GM12878 (cell line): ENCODE measurements at regions not wholly inside any gene's neighbourhood (a gene's known extent, or its start where the extent isn't known, plus 50 kb on each side); places are given as distances from the start of the nearest gene placed in this dataset.

Experiments
- ATAC-seq: fragments of 200-7000 bp; cut with Tn5 transposase; 3 replicates; pipeline ENCODE4 v1.9.1; 2020; ENCODE audit warnings: mild to moderate bottlenecking, moderate library complexity
- BruUV-seq: library from RNA; stranded (reverse); fragments of 400-500 nt; replicated peaks from 2 replicates; lab custom pipeline; 2021; lab: Mats Ljungman, UMichigan
- CTCF ChIA-PET: fragments of 300-600 bp; sonication (Branson Sonifier 250); formaldehyde crosslinking; extraction: SDS; loops from one replicate; lab custom pipeline; 2021; ENCODE audit warnings: inconsistent platforms; lab: Yijun Ruan, JAX
- POLR2A ChIA-PET: fragments of 350-600 bp; formaldehyde crosslinking; extraction: SDS; loops from one replicate; lab custom pipeline; 2021; ENCODE audit warnings: inconsistent platforms; lab: Charles Lee
- RAD21 ChIA-PET: fragments of 300-600 bp; sonication (Branson Sonifier 250); formaldehyde crosslinking; loops from one replicate; lab custom pipeline; 2023; ENCODE audit warnings: antibody characterized with exemption; ENCODE audit not compliant: unreplicated experiment; lab: Charles Lee
- SMC1A ChIA-PET: fragments of 300-600 bp; sonication (Branson Sonifier 250); formaldehyde crosslinking; loops from one replicate; lab custom pipeline; 2023; ENCODE audit not compliant: unreplicated experiment, uncharacterized antibody; lab: Charles Lee
- DNase-seq: peaks from one replicate; pipeline ENCODE4 v3.0.0-alpha.2; 2011; ENCODE audit warnings: low read depth, low spot score
- FAIRE-seq: peaks from 3 replicates; lab custom pipeline; 2011; peaks lifted over from hg19 to GRCh38; lab: Jason Lieb, UNC
- H2AFZ ChIP-seq: 2 replicates; pipeline ENCODE4 v1.6.0; 2011; ENCODE audit warnings: low read depth, low read length, control low read depth; ENCODE audit not compliant: control insufficient read depth
- H3K27ac ChIP-seq: 2 replicates; pipeline ENCODE4 v1.5.1; 2011; ENCODE audit warnings: control low read depth; ENCODE audit not compliant: control insufficient read depth, insufficient read depth
- H3K27me3 ChIP-seq, 2 experiments: replicated peaks in 1 of 2; 2 replicates each; pipeline versions ENCODE4 v1.6.0 to v1.6.1; 2011; ENCODE audit warnings: low read length in 1 of 2; ENCODE audit not compliant: control insufficient read depth in 2 of 2, insufficient read depth in 2 of 2
- H3K36me3 ChIP-seq, 2 experiments: 2 replicates each; pipeline ENCODE4 v1.5.1; 2011; ENCODE audit warnings: low read length in 1 of 2; ENCODE audit not compliant: control insufficient read depth in 2 of 2, insufficient read depth in 2 of 2
- H3K4me1 ChIP-seq: 2 replicates; pipeline ENCODE4 v1.6.1; 2011; ENCODE audit warnings: mild to moderate bottlenecking, low read length, moderate library complexity, mixed read lengths; ENCODE audit not compliant: control insufficient read depth, insufficient read depth
- H3K4me2 ChIP-seq: 2 replicates; pipeline ENCODE4 v1.6.0; 2011; ENCODE audit warnings: control low read depth; ENCODE audit not compliant: control insufficient read depth, insufficient read depth
- H3K4me3 ChIP-seq: fragments of 200-600 bp; sonication (generic); 2 replicates; pipeline ENCODE4 v1.5.1; 2016
- H3K79me2 ChIP-seq: 2 replicates; pipeline ENCODE4 v1.6.0; 2011; ENCODE audit warnings: low read length; ENCODE audit not compliant: control insufficient read depth, insufficient read depth
- H3K9ac ChIP-seq: 2 replicates; pipeline ENCODE4 v1.8.0; 2011; ENCODE audit warnings: low read length, control low read depth, mixed read lengths; ENCODE audit not compliant: control insufficient read depth, insufficient read depth
- H3K9me3 ChIP-seq: replicated peaks from 3 replicates; pipeline ENCODE4 v1.5.1; 2011; ENCODE audit warnings: mild to moderate bottlenecking, low read length; ENCODE audit not compliant: control insufficient read depth, insufficient read depth
- H4K20me1 ChIP-seq: 2 replicates; pipeline ENCODE4 v1.6.0; 2011; ENCODE audit not compliant: control insufficient read depth, insufficient read depth
- CREM ChIP-seq: IDR thresholded peaks from 2 replicates; pipeline ENCODE4 v1.6.1; 2014; ENCODE audit warnings: antibody characterized with exemption, low read depth
- EP300 ChIP-seq, 2 experiments: fragments of 150-350 bp in 1 of 2; IDR thresholded peaks; 2 replicates each; pipeline ENCODE4 v1.6.1; 2011 to 2012; ENCODE audit warnings: low read depth in 2 of 2, low read length in 2 of 2, borderline replicate concordance in 1 of 2, improper control_type of control experiment in 1 of 2, inconsistent platforms in 1 of 2; ENCODE audit not compliant: control insufficient read depth in 1 of 2
- MAX ChIP-seq: IDR thresholded peaks from 2 replicates; pipeline ENCODE4 v1.6.1; 2012; ENCODE audit warnings: low read depth, low read length, improper control_type of control experiment
- NRF1 ChIP-seq: conservative IDR thresholded peaks from 2 replicates; pipeline ENCODE4 v1.6.1; 2011; ENCODE audit warnings: mild to moderate bottlenecking, low read depth, low read length, improper control_type of control experiment
- RFX5 ChIP-seq: IDR thresholded peaks from 2 replicates; pipeline ENCODE4 v1.6.1; 2011; ENCODE audit warnings: low read depth, low read length, improper control_type of control experiment
- SUPT20H ChIP-seq: IDR thresholded peaks from 2 replicates; pipeline ENCODE4 v1.6.1; 2011; ENCODE audit warnings: low read depth, mild to moderate bottlenecking, low read length, moderate library complexity, borderline replicate concordance; ENCODE audit not compliant: control insufficient read depth
- TCF3 ChIP-seq: IDR thresholded peaks from 2 replicates; pipeline ENCODE4 v1.6.1; 2012; ENCODE audit warnings: low read depth, mild to moderate bottlenecking, low read length, borderline replicate concordance; ENCODE audit not compliant: insufficient read depth
- ZBTB40 ChIP-seq: fragments of 450-650 bp; IDR thresholded peaks from 2 replicates; pipeline ENCODE4 v1.6.1; 2016; ENCODE audit warnings: mild to moderate bottlenecking, moderate library complexity, borderline replicate concordance
- ZNF622 ChIP-seq: fragments of 450-650 bp; IDR thresholded peaks from 2 replicates; pipeline ENCODE4 v1.6.1; 2017; ENCODE audit warnings: mild to moderate bottlenecking, inconsistent platforms
- WGBS: methylation state at CpG from one replicate; pipeline ENCODE4 v1.1.6; 2016; ENCODE audit warnings: low lambda C conversion rate; ENCODE audit not compliant: insufficient replicate concordance, insufficient coverage; ENCODE audit errors: missing lambda C conversion rate; 5-methylcytosine and 5-hydroxymethylcytosine counted together
- in situ Hi-C: fragments of 300-500 bp; cut with MboI; formaldehyde crosslinking; loops from 9 replicates; pipeline ENCODE4 v1.14.3; 2018; ENCODE audit warnings: mixed read lengths
- intact Hi-C: fragments of 100-400 bp; cut with micrococcal nuclease; formaldehyde crosslinking; loops from one replicate; pipeline ENCODE4 v1.14.2; 2022; ENCODE audit not compliant: unreplicated experiment
- TF ChIP-seq, protein P1 (sequence below): IDR thresholded peaks from 2 replicates; pipeline ENCODE4 v1.6.1; 2012; ENCODE audit warnings: low read depth, low read length, improper control_type of control experiment
- TF ChIP-seq, protein P2 (sequence below), 3 experiments: IDR thresholded peaks in 2 of 3; conservative IDR thresholded peaks in 1 of 3; 2 replicates each; pipeline ENCODE4 v1.5.1; 2011; ENCODE audit warnings: low read depth in 3 of 3, low read length in 3 of 3, mild to moderate bottlenecking in 3 of 3, control low read depth in 2 of 3, moderate library complexity in 2 of 3, inconsistent platforms in 1 of 3, mixed read lengths in 1 of 3; ENCODE audit not compliant: control insufficient read depth in 2 of 3, insufficient read depth in 1 of 3; ENCODE audit errors: extremely low read depth in 1 of 3

GRCh38 chr3:45330510-45331295 lies 57.7 kb upstream of the LARS2 start:
- intact Hi-C loops = no loop called here
- ATAC-seq = no peak
- Histone ChIP-seq H3K9me3 (no peaks in the 10 kb centered on the region), H3K9ac (no peak overlapping the region), H3K4me1 (no peaks in the 10 kb centered on the region), H3K4me3 (no peak overlapping the region), H3K36me3 (no peaks in the 10 kb centered on the region), H3K27me3 (peaks cover 0 to 2% of the 10 kb centered on the region in 2 experiments; a peak in 2 of 4 replicates), H3K27ac (no peak overlapping the region), H3K79me2 (no peaks in the 10 kb centered on the region), H4K20me1 (no peaks in the 10 kb centered on the region), H2AFZ (no peak overlapping the region), H3K4me2 (no peak overlapping the region)
- ChIA-PET SMC1A (interaction anchor here (0.8 to 1.1 kb wide), 3 partner anchors 41 to 290 kb away, joined by 3 read pairs; no protein-coding TSS in a partner anchor), CTCF (interaction anchor here (1.3 kb wide), 1 partner anchor 34 kb away, joined by 3 read pairs; no protein-coding TSS in a partner anchor), RAD21 (interaction anchor here (1.3 kb wide), 2 partner anchors 290 to 296 kb away, joined by 3 read pairs; no protein-coding TSS in a partner anchor), POLR2A (no interaction called here)
- DNase-seq = no peak
- TF ChIP-seq EP300 (IDR thresholded peaks at IDR 0.05; ENCODE audit: borderline replicate concordance in 1 of 2, control insufficient read depth in 1 of 2, low read depth in 2 of 2, low read length in 2 of 2) (no peak), ZNF622 (no peak), RFX5 (no peak), CREM (no peak), TCF3 (no peak), MAX (no peak), ZBTB40 (no peak), NRF1 (no peak), SUPT20H (no peak)
- TF ChIP-seq, protein P1, sequence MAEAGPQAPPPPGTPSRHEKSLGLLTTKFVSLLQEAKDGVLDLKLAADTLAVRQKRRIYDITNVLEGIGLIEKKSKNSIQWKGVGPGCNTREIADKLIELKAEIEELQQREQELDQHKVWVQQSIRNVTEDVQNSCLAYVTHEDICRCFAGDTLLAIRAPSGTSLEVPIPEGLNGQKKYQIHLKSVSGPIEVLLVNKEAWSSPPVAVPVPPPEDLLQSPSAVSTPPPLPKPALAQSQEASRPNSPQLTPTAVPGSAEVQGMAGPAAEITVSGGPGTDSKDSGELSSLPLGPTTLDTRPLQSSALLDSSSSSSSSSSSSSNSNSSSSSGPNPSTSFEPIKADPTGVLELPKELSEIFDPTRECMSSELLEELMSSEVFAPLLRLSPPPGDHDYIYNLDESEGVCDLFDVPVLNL = no peak
- TF ChIP-seq, protein P2, sequence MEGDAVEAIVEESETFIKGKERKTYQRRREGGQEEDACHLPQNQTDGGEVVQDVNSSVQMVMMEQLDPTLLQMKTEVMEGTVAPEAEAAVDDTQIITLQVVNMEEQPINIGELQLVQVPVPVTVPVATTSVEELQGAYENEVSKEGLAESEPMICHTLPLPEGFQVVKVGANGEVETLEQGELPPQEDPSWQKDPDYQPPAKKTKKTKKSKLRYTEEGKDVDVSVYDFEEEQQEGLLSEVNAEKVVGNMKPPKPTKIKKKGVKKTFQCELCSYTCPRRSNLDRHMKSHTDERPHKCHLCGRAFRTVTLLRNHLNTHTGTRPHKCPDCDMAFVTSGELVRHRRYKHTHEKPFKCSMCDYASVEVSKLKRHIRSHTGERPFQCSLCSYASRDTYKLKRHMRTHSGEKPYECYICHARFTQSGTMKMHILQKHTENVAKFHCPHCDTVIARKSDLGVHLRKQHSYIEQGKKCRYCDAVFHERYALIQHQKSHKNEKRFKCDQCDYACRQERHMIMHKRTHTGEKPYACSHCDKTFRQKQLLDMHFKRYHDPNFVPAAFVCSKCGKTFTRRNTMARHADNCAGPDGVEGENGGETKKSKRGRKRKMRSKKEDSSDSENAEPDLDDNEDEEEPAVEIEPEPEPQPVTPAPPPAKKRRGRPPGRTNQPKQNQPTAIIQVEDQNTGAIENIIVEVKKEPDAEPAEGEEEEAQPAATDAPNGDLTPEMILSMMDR (IDR thresholded peaks at IDR 0.05 in 2 of 3, conservative IDR thresholded peaks at IDR 0.05 in 1 of 3; ENCODE audit: control insufficient read depth in 2 of 3, extremely low read depth in 1 of 3, insufficient read depth in 1 of 3, low read depth in 3 of 3, low read length in 3 of 3) = no peak
- 12% methylated on average over 5 of the region's 5 CpGs for WGBS
- BruUV-seq = no TSS peak
- in situ Hi-C loops = no loop called here
- no peak for FAIRE-seq
